Right lung (tissue), 2 donors: ENCODE measurements at regions not wholly inside any gene's neighbourhood (a gene's known extent, or its start where the extent isn't known, plus 50 kb on each side); places are given as distances from the start of the nearest gene placed in this dataset.
"Not testable (repeated sequence)": the region's sequence is repeated elsewhere in the genome, so short reads cannot be mapped to it uniquely, and the experiment has no call there.

Source experiments
- DNase-seq, 2 donors: peaks; one replicate each; pipeline ENCODE4 v3.0.0-alpha.2; 2013

GRCh38 chr10:8691498-8692017 is 637.1 kb downstream of the GATA3 start:
- DNase-seq: no peak

GRCh38 chr10:8693635-8694034 is 639.1 kb downstream of the GATA3 start:
- not testable (repeated sequence) for DNase-seq

GRCh38 chr10:8696746-8697145 is 642.3 kb downstream of the GATA3 start:
- no peak for DNase-seq

GRCh38 chr10:8700689-8701088 is 646.2 kb downstream of the GATA3 start:
- no peak for DNase-seq

- no peak for DNase-seq
Observed at GRCh38 chr10:8702181-8702580, 647.7 kb downstream of the GATA3 start.

GRCh38 chr10:8705415-8705814 is 650.9 kb downstream of the GATA3 start:
- DNase-seq: no peak

- DNase-seq: no peak
Observed at GRCh38 chr10:8712656-8713055, 658.2 kb downstream of the GATA3 start.

- DNase-seq: no peak
Observed at GRCh38 chr10:8719971-8720370, 665.5 kb downstream of the GATA3 start.

- DNase-seq: no peak
Observed at GRCh38 chr10:8721650-8722049, 667.2 kb downstream of the GATA3 start.

- DNase-seq: no peak
Observed at GRCh38 chr10:8722835-8723234, 668.3 kb downstream of the GATA3 start.

- no peak for DNase-seq
Observed at GRCh38 chr10:8725343-8725742, 670.9 kb downstream of the GATA3 start.

GRCh38 chr10:8726084-8726778 is 671.7 kb downstream of the GATA3 start:
- no peak for DNase-seq

GRCh38 chr10:8726779-8727084 is 672.2 kb downstream of the GATA3 start:
- no peak for DNase-seq

GRCh38 chr10:8731121-8732095 is 676.9 kb downstream of the GATA3 start:
- no peak for DNase-seq

- no peak for DNase-seq
Observed at GRCh38 chr10:8738987-8739386, 684.5 kb downstream of the GATA3 start.

GRCh38 chr10:8752146-8752843 is 697.8 kb downstream of the GATA3 start:
- peak; percentile 2 to 3 for DNase-seq

GRCh38 chr10:8758029-8758428 is 703.5 kb downstream of the GATA3 start:
- DNase-seq: no peak

- DNase-seq: no peak
Observed at GRCh38 chr10:8766899-8767298, 712.4 kb downstream of the GATA3 start.

- no peak for DNase-seq
Observed at GRCh38 chr10:8767591-8767990, 713.1 kb downstream of the GATA3 start.

- no peak for DNase-seq
Observed at GRCh38 chr10:8768341-8768740, 713.9 kb downstream of the GATA3 start.

- DNase-seq: no peak
Observed at GRCh38 chr10:8768852-8769251, 714.4 kb downstream of the GATA3 start.

GRCh38 chr10:8776926-8777622 is 722.6 kb downstream of the GATA3 start:
- DNase-seq: no peak
